Tibial nerve (tissue), 3 donors: ENCODE measurements at regions not wholly inside any gene's neighbourhood (a gene's known extent, or its start where the extent isn't known, plus 50 kb on each side); places are given as distances from the start of the nearest gene placed in this dataset.

ENCODE experiments used
- EP300 ChIP-seq, 2 donors: sonication (generic); formaldehyde crosslinking; IDR thresholded peaks; one replicate each; pipeline ENCODE4 v1.6.1; 2017; ENCODE audit warnings: antibody characterized with exemption in 2 of 2, mild to moderate bottlenecking in 1 of 2
- POLR2A ChIP-seq, 2 donors: fragments of 450-650 bp; IDR thresholded peaks; one replicate each; pipeline ENCODE4 v1.6.1; 2017; ENCODE audit warnings: antibody characterized with exemption in 2 of 2, mild to moderate bottlenecking in 2 of 2, moderate library complexity in 2 of 2

DNA sequence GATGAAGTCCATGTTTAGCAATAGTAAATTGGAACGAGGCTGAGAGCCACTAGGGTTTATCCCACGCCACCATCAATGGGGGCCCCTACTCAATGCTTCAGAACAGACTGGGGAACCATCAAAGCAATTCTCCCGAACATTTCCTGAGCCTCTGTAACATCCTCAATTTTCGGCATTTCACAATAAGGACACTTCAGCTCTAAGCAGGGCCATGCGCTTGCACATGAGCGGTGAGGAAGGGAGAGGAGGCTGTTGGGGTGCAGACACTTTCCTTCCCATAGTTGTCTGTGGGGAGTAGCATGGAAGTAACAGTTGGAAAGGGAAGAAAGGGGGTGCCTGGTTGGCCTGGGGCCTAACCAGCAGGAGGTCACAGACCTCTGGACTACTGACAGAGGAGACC, 129.9 kb upstream of the PRMT8 start:
- TF ChIP-seq POLR2A (IDR thresholded peaks at IDR 0.05) (no peak), EP300 (IDR thresholded peaks at IDR 0.05) (peak in 1 of 2 donors; percentile 30)
